Fibroblast of lung (primary cell): ENCODE measurements at regions not wholly inside any gene's neighbourhood (a gene's known extent, or its start where the extent isn't known, plus 50 kb on each side); places are given as distances from the start of the nearest gene placed in this dataset.

Experiments used
- CTCF ChIP-seq, 2 donors: IDR thresholded peaks in 1 of 2; conservative IDR thresholded peaks in 1 of 2; 1 replicate in 1 of 2; 2 replicates in 1 of 2; pipeline ENCODE4 v1.5.1; 2011 to 2012; ENCODE audit warnings: low read length in 2 of 2, control low read depth in 1 of 2, inconsistent platforms in 1 of 2, low read depth in 1 of 2, mild to moderate bottlenecking in 1 of 2
- EZH2 ChIP-seq: IDR thresholded peaks from 2 replicates; pipeline ENCODE4 v1.5.1; 2012; ENCODE audit warnings: low read length, control low read depth, mild to moderate bottlenecking; ENCODE audit errors: missing control alignments

GRCh38 chr2:220991972-220992371 lies 580.1 kb downstream of the EPHA4 start:
- TF ChIP-seq CTCF (conservative IDR thresholded peaks at IDR 0.05 in 1 of 2, IDR thresholded peaks at IDR 0.05 in 1 of 2; ENCODE audit: low read depth in 1 of 2, low read length in 2 of 2) (no peak), EZH2 (no peak)
